K562 (cell line): ENCODE measurements at regions not wholly inside any gene's neighbourhood (a gene's known extent, or its start where the extent isn't known, plus 50 kb on each side); places are given as distances from the start of the nearest gene placed in this dataset.

Experiments used
- SAFB ChIP-seq: fragments of 200-400 bp; formaldehyde crosslinking; IDR thresholded peaks from 2 replicates; pipeline ENCODE4 v1.6.1; 2017; ENCODE audit warnings: low read depth, low read length, borderline replicate concordance
- ZFX ChIP-seq: sonication (generic); formaldehyde crosslinking; IDR thresholded peaks from 2 replicates; pipeline ENCODE4 v1.8.0; 2022; ENCODE audit warnings: mild to moderate bottlenecking, missing genetic modification reagents, moderate library complexity

- TF ChIP-seq SAFB (no peak), ZFX (CRISPR knock-in tag) (no peak)
These were observed 675.7 kb upstream of the NRXN1 start for GRCh38 chr2:51707625-51708024.
